ENCODE measurements at regions not wholly inside any gene's neighbourhood (a gene's known extent, or its start where the extent isn't known, plus 50 kb on each side); places are given as distances from the start of the nearest gene placed in this dataset.

DNA sequence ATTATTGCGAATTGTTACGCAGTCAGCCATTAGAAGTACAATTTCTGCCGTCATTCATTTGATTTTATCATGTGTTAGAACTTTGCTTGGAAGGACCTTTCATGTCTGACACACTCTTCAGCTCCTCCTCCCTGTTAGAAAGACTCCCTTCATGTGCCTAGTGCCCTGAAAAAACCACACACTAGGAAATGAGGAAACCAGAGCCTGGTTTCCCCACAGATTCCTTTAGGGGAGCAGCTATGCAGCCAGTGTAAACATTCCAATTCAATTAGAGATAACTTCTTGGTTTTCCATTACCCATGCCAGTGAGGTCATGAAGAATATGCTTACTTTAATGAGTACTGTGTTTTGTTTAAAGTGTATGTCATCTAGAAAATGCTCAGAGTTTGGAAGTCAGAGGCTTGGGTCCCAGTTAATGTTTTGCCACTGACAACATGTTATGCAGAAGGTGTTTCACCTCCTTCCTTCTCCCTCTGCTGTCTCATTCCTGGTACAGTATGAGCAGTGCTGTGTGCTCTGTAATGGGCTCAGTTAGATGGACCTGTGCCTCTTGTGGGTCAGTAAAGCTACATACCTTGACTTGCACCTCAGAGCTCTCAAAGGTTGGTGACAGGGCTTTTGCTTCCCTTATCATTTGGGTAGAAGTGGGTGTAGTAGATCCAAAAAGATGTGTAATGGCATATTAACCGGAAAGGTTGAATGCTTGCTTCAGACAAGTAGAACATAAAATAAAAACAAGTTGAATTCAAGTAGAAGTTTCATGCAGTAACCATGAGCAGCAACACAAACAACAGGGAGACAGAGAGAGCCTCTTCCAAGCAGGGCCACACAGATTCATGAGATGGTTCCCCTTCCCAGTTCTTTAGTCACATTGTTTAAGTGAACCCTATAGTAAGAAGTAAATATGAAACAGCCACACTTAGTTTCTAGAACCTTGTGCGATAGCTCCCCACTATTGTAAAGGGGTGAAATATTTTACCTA is 52.6 kb upstream of the TNFAIP8 start:
- peak; percentile 65 for ATAC-seq
- no peak overlapping the region for H3K9ac ChIP-seq (ENCODE audit: control insufficient read depth, insufficient read depth, low read length)
- no peak for FAIRE-seq

More for the DNA sequence above, 52.6 kb upstream of the TNFAIP8 start:
- Histone ChIP-seq H3K9me3 (replicated peaks; ENCODE audit: control insufficient read depth, insufficient read depth, low read length) (no peaks in the 10 kb centered on the region; the same call in 2 of the 3 replicates), H3K27me3 (replicated peaks in 1 of 2; ENCODE audit: control insufficient read depth in 2 of 2, insufficient read depth in 2 of 2, low read length in 1 of 2) (no peaks in the 10 kb centered on the region), H3K4me1 (ENCODE audit: control insufficient read depth, insufficient read depth, low read length) (peaks cover 23% of the 10 kb centered on the region), H3K4me3 (no peak overlapping the region), H3K79me2 (ENCODE audit: control insufficient read depth, insufficient read depth, low read length) (peaks cover 65% of the 10 kb centered on the region), H3K36me3 (ENCODE audit: control insufficient read depth in 2 of 2, insufficient read depth in 2 of 2, low read length in 1 of 2) (peaks cover 0 to 8% of the 10 kb centered on the region in 2 experiments; a peak in 1 of 4 replicates), H3K4me2 (ENCODE audit: control insufficient read depth, insufficient read depth) (0 out of 2 replicates have a peak overlapping the region, but pooled peaks have one; percentile 9), H4K20me1 (ENCODE audit: control insufficient read depth, insufficient read depth) (no peaks in the 10 kb centered on the region), H3K27ac (ENCODE audit: control insufficient read depth, insufficient read depth) (no peak overlapping the region), H2AFZ (ENCODE audit: control insufficient read depth, low read depth, low read length) (no peak overlapping the region)
- intact Hi-C loops (cut with micrococcal nuclease; ENCODE audit: unreplicated experiment) (no loop called here), in situ Hi-C loops (cut with MboI) (no loop called here)
- 85% methylated on average over 5 of the region's 5 CpGs for WGBS (ENCODE audit: insufficient coverage, insufficient replicate concordance, low lambda C conversion rate, missing lambda C conversion rate)
- SMC1A ChIA-PET (ENCODE audit: uncharacterized antibody, unreplicated experiment) = interaction anchor here (1.0 to 19.0 kb wide), 11 partner anchors 8 to 110 kb away, joined by 3 to 318 read pairs (median 4); no protein-coding TSS in a partner anchor
- CTCF ChIA-PET = interaction anchor here (0.8 to 3.8 kb wide), 7 partner anchors 12 to 286 kb away, joined by 3 to 21 read pairs (median 5); no protein-coding TSS in a partner anchor
- RAD21 ChIA-PET (ENCODE audit: unreplicated experiment) = interaction anchor here (0.9 to 2.0 kb wide), 2 partner anchors 13 kb away, joined by 4 to 9 read pairs; no protein-coding TSS in a partner anchor
- DNase-seq (ENCODE audit: low read depth, low spot score) = no peak
- no TSS peak for BruUV-seq (replicated peaks)
- TF ChIP-seq, protein P1, sequence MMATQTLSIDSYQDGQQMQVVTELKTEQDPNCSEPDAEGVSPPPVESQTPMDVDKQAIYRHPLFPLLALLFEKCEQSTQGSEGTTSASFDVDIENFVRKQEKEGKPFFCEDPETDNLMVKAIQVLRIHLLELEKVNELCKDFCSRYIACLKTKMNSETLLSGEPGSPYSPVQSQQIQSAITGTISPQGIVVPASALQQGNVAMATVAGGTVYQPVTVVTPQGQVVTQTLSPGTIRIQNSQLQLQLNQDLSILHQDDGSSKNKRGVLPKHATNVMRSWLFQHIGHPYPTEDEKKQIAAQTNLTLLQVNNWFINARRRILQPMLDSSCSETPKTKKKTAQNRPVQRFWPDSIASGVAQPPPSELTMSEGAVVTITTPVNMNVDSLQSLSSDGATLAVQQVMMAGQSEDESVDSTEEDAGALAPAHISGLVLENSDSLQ (IDR thresholded peaks at IDR 0.05) = no peak
- TF ChIP-seq, protein P2, sequence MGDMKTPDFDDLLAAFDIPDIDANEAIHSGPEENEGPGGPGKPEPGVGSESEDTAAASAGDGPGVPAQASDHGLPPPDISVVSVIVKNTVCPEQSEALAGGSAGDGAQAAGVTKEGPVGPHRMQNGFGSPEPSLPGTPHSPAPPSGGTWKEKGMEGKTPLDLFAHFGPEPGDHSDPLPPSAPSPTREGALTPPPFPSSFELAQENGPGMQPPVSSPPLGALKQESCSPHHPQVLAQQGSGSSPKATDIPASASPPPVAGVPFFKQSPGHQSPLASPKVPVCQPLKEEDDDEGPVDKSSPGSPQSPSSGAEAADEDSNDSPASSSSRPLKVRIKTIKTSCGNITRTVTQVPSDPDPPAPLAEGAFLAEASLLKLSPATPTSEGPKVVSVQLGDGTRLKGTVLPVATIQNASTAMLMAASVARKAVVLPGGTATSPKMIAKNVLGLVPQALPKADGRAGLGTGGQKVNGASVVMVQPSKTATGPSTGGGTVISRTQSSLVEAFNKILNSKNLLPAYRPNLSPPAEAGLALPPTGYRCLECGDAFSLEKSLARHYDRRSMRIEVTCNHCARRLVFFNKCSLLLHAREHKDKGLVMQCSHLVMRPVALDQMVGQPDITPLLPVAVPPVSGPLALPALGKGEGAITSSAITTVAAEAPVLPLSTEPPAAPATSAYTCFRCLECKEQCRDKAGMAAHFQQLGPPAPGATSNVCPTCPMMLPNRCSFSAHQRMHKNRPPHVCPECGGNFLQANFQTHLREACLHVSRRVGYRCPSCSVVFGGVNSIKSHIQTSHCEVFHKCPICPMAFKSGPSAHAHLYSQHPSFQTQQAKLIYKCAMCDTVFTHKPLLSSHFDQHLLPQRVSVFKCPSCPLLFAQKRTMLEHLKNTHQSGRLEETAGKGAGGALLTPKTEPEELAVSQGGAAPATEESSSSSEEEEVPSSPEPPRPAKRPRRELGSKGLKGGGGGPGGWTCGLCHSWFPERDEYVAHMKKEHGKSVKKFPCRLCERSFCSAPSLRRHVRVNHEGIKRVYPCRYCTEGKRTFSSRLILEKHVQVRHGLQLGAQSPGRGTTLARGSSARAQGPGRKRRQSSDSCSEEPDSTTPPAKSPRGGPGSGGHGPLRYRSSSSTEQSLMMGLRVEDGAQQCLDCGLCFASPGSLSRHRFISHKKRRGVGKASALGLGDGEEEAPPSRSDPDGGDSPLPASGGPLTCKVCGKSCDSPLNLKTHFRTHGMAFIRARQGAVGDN (IDR thresholded peaks at IDR 0.05) = no peak
- TF ChIP-seq HDAC6 (IDR thresholded peaks at IDR 0.05; ENCODE audit: unreplicated experiment) = no peak
- TF ChIP-seq DPF2 (IDR thresholded peaks at IDR 0.05) = no peak
- TF ChIP-seq SRF (IDR thresholded peaks at IDR 0.05; ENCODE audit: low read depth in 2 of 2, low read length in 2 of 2) = no peak
- POLR2A ChIA-PET = interaction anchor here (1.4 to 2.8 kb wide), 4 partner anchors 9 to 35 kb away, joined by 5 to 17 read pairs (median 7); no protein-coding TSS in a partner anchor

All from GM12878 (cell line).